Pancreas (tissue), 10 donors: ENCODE measurements at regions not wholly inside any gene's neighbourhood (a gene's known extent, or its start where the extent isn't known, plus 50 kb on each side); places are given as distances from the start of the nearest gene placed in this dataset.

Experiments used
- ATAC-seq, 4 donors: fragments of 200-7000 bp; cut with Tn5 transposase; one replicate each; pipeline versions ENCODE4 v1.8.0 to v1.9.1; 2020; ENCODE audit warnings: mild to moderate bottlenecking in 4 of 4, moderate library complexity in 4 of 4
- DNase-seq, 6 donors: peaks; one replicate each; pipeline ENCODE4 v3.0.0-alpha.2; 2020
- FAIRE-seq: peaks from 2 replicates; lab custom pipeline; 2012; peaks lifted over from hg19 to GRCh38; lab: Jason Lieb, UNC
- H3K27ac ChIP-seq, 4 donors: fragments of 200-600 bp; sonication (generic); 1 replicate in 3 of 4; 2 replicates in 1 of 4; pipeline versions ENCODE4 v1.5.0 to v1.8.0; 2020
- H3K27me3 ChIP-seq, 4 donors: fragments of 200-600 bp; one replicate each; pipeline ENCODE4 v1.8.0; 2021
- H3K36me3 ChIP-seq, 3 donors: fragments of 200-600 bp; sonication (generic) in 1 of 3; one replicate each; pipeline versions ENCODE4 v1.5.0 to v1.8.0; 2020 to 2021
- H3K4me1 ChIP-seq, 3 donors: fragments of 200-600 bp; one replicate each; pipeline ENCODE4 v1.8.0; 2021
- H3K4me3 ChIP-seq, 4 donors: fragments of 200-600 bp; sonication (generic) in 2 of 4; one replicate each; pipeline versions ENCODE4 v1.5.0 to v1.8.0; 2020 to 2021
- H3K9me3 ChIP-seq, 4 donors: fragments of 200-600 bp; one replicate each; pipeline ENCODE4 v1.8.0; 2021
- CTCF ChIP-seq, 4 donors: fragments of 200-600 bp; sonication (generic) in 3 of 4; IDR thresholded peaks; one replicate each; pipeline versions ENCODE4 v1.5.0 to v1.8.0; 2021; ENCODE audit warnings: antibody characterized with exemption in 4 of 4
- WGBS, 2 donors: extraction: QIAGEN DNeasy Blood & Tissue Kit; methylation state at CpG; one replicate each; pipeline ENCODE4 v1.1.7; 2013; 5-methylcytosine and 5-hydroxymethylcytosine counted together
- intact Hi-C, 3 donors: fragments of 100-400 bp; cut with DNase I; formaldehyde crosslinking; loops; one replicate each; pipeline versions ENCODE4 v1.11.1 to v1.14.2; 2022
- donor health status: healthy with polysubstance abuse.
- donor health status: DM: no; HTN: no; CAD: no; lungs with moderate emphysema.
- donor health status: DM: no; HTN: no; CAD: no.
- donor health status: control.
- donor health status: control.
- donor health status: Bipolar disorder and iron deficiency.
- donor health status: DM: yes; HTN: yes; CAD: no.
- donor health status: DM: no; HTN: no; CAD: no.
- donor health status: DM: no; HTN: no; CAD: no.
- donor health status: DM: yes; HTN: yes; CAD: no.

DNA sequence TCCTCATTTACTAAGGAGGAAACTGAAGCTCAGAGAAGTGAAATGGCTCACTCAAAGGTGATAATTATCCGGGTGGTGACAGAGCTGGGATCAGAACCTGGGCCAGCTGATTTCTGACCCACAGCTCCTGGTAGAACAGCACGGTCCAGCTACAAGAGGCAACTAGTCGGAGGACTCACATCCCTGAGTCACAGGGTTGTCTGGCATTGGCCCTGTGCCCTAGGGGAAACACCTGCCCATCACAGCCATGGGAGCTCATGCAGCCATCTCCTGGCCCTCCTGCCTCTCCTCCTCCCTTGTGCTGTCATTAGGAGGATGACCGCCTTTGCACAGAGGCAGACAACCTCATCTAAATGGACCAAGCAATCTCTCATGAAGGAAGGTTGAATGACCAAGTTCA, 115.2 kb upstream of the TSPAN5 start:
- TF ChIP-seq CTCF (IDR thresholded peaks at IDR 0.05): no peak
- WGBS, 2 donors: 83 to 93% methylated on average over 4 of the region's 4 CpGs
- FAIRE-seq: no peak

GRCh38 chr4:98771959-98772632, 113.7 kb upstream of the TSPAN5 start:
- no peak for FAIRE-seq
- no peak for ATAC-seq
- Histone ChIP-seq H3K27ac (no peak overlapping the region), H3K4me1 (no peaks in the 10 kb centered on the region), H3K36me3 (no peaks in the 10 kb centered on the region), H3K4me3 (no peak overlapping the region), H3K27me3 (no peaks in the 10 kb centered on the region), H3K9me3 (no peaks in the 10 kb centered on the region)
- intact Hi-C loops: no loop called here
- no peak for TF ChIP-seq CTCF (IDR thresholded peaks at IDR 0.05)
- 14% methylated on average over 5 of the region's 5 CpGs for whole genome bisulfite sequencing, 2 donors
- DNase-seq: no peak

More for the DNA sequence above, 115.2 kb upstream of the TSPAN5 start:
- Histone ChIP-seq H3K36me3 (no peaks in the 10 kb centered on the region), H3K27me3 (no peaks in the 10 kb centered on the region), H3K27ac (no peak overlapping the region), H3K4me3 (no peak overlapping the region), H3K4me1 (no peaks in the 10 kb centered on the region), H3K9me3 (no peaks in the 10 kb centered on the region)
- ATAC-seq (no peak), DNase-seq (no peak)
- intact Hi-C loops: no loop called here

GRCh38 chr4:98765771-98766170, 107.4 kb upstream of the TSPAN5 start:
- Histone ChIP-seq H3K9me3 (no peaks in the 10 kb centered on the region), H3K4me1 (no peaks in the 10 kb centered on the region), H3K4me3 (no peak overlapping the region), H3K27me3 (no peaks in the 10 kb centered on the region), H3K36me3 (no peaks in the 10 kb centered on the region), H3K27ac (no peak overlapping the region)
- intact Hi-C loops: no loop called here
- ATAC-seq (no peak), DNase-seq (no peak), FAIRE-seq (no peak)
- WGBS, 2 donors: 58 to 84% methylated on average over 1 of the region's 1 CpG
- TF ChIP-seq CTCF (IDR thresholded peaks at IDR 0.05): no peak

GRCh38 chr4:98758182-98758581, 99.8 kb upstream of the TSPAN5 start:
- Histone ChIP-seq H3K27me3 (no peaks in the 10 kb centered on the region), H3K9me3 (no peaks in the 10 kb centered on the region), H3K36me3 (no peaks in the 10 kb centered on the region), H3K27ac (no peak overlapping the region), H3K4me3 (no peak overlapping the region), H3K4me1 (no peaks in the 10 kb centered on the region)
- no peak for ATAC-seq
- 93 to 97% methylated on average over 1 of the region's 1 CpG for WGBS, 2 donors
- intact Hi-C loops: no loop called here
- no peak for TF ChIP-seq CTCF (IDR thresholded peaks at IDR 0.05)
- no peak for DNase-seq
- no peak for FAIRE-seq

- intact Hi-C loops: no loop called here
- no peaks in the 10 kb centered on the region for H3K36me3 ChIP-seq
- FAIRE-seq: no peak
- DNase-seq: no peak
- ATAC-seq: no peak
- H3K27me3 ChIP-seq: no peaks in the 10 kb centered on the region
- no peaks in the 10 kb centered on the region for H3K4me1 ChIP-seq
- no peak for TF ChIP-seq CTCF (IDR thresholded peaks at IDR 0.05)
- no peaks in the 10 kb centered on the region for H3K9me3 ChIP-seq
- no peak overlapping the region for H3K27ac ChIP-seq
- 86 to 95% methylated on average over 1 of the region's 1 CpG for WGBS, 2 donors
- H3K4me3 ChIP-seq: no peak overlapping the region
Measured at GRCh38 chr4:98754736-98755135, 96.3 kb upstream of the TSPAN5 start.
